Tibial artery (tissue), 4 donors: ENCODE measurements at regions not wholly inside any gene's neighbourhood (a gene's known extent, or its start where the extent isn't known, plus 50 kb on each side); places are given as distances from the start of the nearest gene placed in this dataset.

Source experiments
- DNase-seq, 2 donors: peaks; one replicate each; pipeline ENCODE4 v3.0.0-alpha.2; 2019
- H3K27ac ChIP-seq, 2 donors: fragments of 200-600 bp; sonication (generic) in 1 of 2; 1 replicate in 1 of 2; 2 replicates in 1 of 2; pipeline ENCODE4 v1.5.1; 2018 to 2019; ENCODE audit warnings: mild to moderate bottlenecking in 1 of 2
- H3K27me3 ChIP-seq, 2 donors: fragments of 200-600 bp; sonication (generic) in 1 of 2; one replicate each; pipeline versions ENCODE4 v1.5.1 to v1.6.0; 2016 to 2019
- H3K36me3 ChIP-seq, 3 donors: fragments of 200-600 bp; sonication (generic) in 2 of 3; one replicate each; pipeline ENCODE4 v1.5.1; 2016 to 2019; ENCODE audit warnings: mild to moderate bottlenecking in 2 of 3
- H3K4me1 ChIP-seq, 4 donors: fragments of 200-600 bp; sonication (generic) in 2 of 4; 1 replicate in 3 of 4; 2 replicates in 1 of 4; pipeline ENCODE4 v1.5.1; 2016 to 2019
- H3K4me3 ChIP-seq, 2 donors: fragments of 200-600 bp; sonication (generic) in 1 of 2; 1 replicate in 1 of 2; 2 replicates in 1 of 2; pipeline ENCODE4 v1.5.1; 2018 to 2019; ENCODE audit warnings: mild to moderate bottlenecking in 2 of 2
- H3K9me3 ChIP-seq, 3 donors: fragments of 200-600 bp; sonication (generic) in 1 of 3; one replicate each; pipeline ENCODE4 v1.5.1; 2016 to 2019
- intact Hi-C: fragments of 100-400 bp; cut with DNase I; formaldehyde crosslinking; loops from one replicate; pipeline ENCODE4 v1.15.0; 2023; ENCODE audit warnings: low total_unique reads
- TF ChIP-seq, protein P1 (sequence below), 2 experiments: fragments of 200-600 bp in 1 of 2; fragments of 450-650 bp in 1 of 2; IDR thresholded peaks; one replicate each; pipeline ENCODE4 v1.5.1; 2017 to 2019; ENCODE audit warnings: antibody characterized with exemption in 2 of 2, mild to moderate bottlenecking in 1 of 2, moderate library complexity in 1 of 2

DNA sequence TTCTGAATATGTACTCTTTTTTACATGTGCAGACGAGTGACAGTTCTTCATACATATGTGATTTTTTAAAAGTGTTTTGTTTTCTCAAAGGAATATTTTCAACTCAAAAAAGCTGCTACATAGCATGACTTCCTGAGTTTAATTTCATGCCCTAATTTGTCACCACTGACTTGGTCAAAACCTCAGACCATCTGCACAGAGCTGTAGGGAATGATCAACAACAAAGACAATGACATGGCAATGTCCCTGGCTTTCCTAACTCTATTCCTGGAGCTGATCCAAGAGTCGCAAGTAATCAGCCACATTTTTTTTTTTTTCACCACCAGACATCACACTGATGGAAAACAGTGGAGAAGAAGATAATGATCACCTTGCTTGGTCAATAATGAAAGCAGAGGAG is 97.7 kb downstream of the TMA16 start:
- H3K4me1 ChIP-seq, result no peaks in the 10 kb centered on the region

DNA sequence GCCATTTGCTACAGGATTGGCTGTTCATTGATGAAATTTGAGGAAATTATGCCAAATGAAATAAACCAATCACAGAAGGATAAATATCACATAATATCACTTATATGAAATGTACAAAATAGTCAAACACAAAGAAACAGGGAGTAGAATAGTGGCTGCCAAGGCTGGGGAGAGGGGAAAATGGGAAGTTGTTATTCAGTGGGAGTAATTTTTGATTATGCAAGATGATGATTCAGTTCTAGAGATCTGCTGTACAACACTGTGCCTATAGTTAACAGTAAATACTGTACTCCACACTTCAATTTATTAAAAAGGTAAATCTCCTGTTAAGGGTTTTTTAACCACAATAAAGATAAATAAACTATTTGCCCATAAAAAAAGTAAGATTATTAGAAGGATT is 101.1 kb downstream of the TMA16 start:
- H3K27me3 ChIP-seq, result no peaks in the 10 kb centered on the region
- no peaks in the 10 kb centered on the region for H3K36me3 ChIP-seq
- no peak overlapping the region for H3K4me3 ChIP-seq
- no peak for DNase-seq
- intact Hi-C loops, result no loop called here
- no peaks in the 10 kb centered on the region for H3K4me1 ChIP-seq
- H3K27ac ChIP-seq, result no peak overlapping the region
- TF ChIP-seq, protein P1, sequence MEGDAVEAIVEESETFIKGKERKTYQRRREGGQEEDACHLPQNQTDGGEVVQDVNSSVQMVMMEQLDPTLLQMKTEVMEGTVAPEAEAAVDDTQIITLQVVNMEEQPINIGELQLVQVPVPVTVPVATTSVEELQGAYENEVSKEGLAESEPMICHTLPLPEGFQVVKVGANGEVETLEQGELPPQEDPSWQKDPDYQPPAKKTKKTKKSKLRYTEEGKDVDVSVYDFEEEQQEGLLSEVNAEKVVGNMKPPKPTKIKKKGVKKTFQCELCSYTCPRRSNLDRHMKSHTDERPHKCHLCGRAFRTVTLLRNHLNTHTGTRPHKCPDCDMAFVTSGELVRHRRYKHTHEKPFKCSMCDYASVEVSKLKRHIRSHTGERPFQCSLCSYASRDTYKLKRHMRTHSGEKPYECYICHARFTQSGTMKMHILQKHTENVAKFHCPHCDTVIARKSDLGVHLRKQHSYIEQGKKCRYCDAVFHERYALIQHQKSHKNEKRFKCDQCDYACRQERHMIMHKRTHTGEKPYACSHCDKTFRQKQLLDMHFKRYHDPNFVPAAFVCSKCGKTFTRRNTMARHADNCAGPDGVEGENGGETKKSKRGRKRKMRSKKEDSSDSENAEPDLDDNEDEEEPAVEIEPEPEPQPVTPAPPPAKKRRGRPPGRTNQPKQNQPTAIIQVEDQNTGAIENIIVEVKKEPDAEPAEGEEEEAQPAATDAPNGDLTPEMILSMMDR (IDR thresholded peaks at IDR 0.05), result no peak
- no peaks in the 10 kb centered on the region for H3K9me3 ChIP-seq

More for the DNA sequence above, 97.7 kb downstream of the TMA16 start:
- TF ChIP-seq, protein P1 (IDR thresholded peaks at IDR 0.05), result no peak
- DNase-seq, result no peak
- H3K27me3 ChIP-seq, result no peaks in the 10 kb centered on the region
- no peaks in the 10 kb centered on the region for H3K36me3 ChIP-seq
- intact Hi-C loops, result no loop called here
- H3K4me3 ChIP-seq, result no peak overlapping the region
- no peak overlapping the region for H3K27ac ChIP-seq
- H3K9me3 ChIP-seq, result no peaks in the 10 kb centered on the region

DNA sequence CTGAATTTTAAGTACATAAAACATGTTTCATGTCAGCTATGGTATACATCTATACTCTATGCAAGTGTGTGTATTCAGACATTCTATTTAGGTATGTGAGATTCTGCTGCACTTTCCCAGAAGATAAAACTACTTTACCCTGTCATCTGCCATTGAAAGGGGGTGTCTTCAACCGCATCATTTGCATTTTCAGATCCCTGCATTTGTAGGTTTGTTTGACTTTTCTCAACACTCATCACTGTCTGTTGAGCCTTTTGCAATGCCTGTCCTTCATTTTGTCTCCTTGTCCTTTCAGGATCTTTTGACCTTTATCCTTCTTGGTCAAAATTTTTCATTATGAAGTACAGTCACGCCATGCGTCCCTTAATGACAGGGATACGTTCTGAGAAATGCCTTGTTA is 103.5 kb downstream of the TMA16 start:
- intact Hi-C loops, result no loop called here
- Histone ChIP-seq H3K36me3 (no peaks in the 10 kb centered on the region), H3K27me3 (no peaks in the 10 kb centered on the region), H3K9me3 (no peaks in the 10 kb centered on the region), H3K4me1 (no peaks in the 10 kb centered on the region), H3K4me3 (no peak overlapping the region), H3K27ac (no peak overlapping the region)
- no peak for DNase-seq
- TF ChIP-seq, protein P1 (IDR thresholded peaks at IDR 0.05), result no peak

DNA sequence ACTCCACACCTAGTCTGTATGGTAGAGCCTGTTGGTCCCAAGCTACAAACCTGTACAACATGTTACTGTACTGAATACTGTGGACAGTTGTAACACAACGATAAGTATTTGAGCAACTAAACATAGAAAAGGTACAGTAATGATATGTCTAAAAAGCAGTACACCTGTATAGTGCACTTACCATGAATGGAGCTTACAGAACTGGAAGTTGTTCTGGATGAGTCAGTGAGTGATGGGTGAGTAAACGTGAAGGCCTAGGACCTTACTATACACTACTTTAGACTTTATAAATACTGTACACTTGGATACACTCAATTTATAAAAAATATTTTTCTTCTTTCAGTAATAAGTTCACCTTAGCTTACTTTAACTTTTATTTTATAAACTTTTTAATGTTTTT is 104.0 kb downstream of the TMA16 start:
- H3K9me3 ChIP-seq, result no peaks in the 10 kb centered on the region
- H3K4me1 ChIP-seq, result no peaks in the 10 kb centered on the region
- no peaks in the 10 kb centered on the region for H3K36me3 ChIP-seq
- no peak for DNase-seq
- H3K4me3 ChIP-seq, result no peak overlapping the region
- no peak overlapping the region for H3K27ac ChIP-seq
- TF ChIP-seq, protein P1 (IDR thresholded peaks at IDR 0.05), result no peak
- intact Hi-C loops, result no loop called here
- no peaks in the 10 kb centered on the region for H3K27me3 ChIP-seq

DNA sequence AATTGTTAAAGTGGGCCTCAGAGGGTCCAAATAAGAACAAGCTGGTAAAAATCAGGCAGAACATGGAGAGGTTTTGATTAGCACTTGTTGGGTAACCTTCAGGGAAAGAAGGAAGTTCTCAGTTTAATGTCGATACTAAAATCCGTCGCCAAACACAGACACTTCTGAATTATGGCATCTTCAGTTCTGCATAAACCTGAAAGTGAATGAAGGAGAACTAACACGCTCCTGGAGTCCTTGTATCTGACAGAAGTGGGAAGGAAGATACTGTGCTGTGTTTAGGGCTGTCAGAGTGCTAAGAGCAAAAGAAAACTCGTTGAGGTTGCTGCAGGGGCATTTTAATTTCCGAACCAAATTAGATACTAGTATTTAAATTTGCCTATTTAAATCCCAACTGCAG is 106.2 kb downstream of the TMA16 start:
- Histone ChIP-seq H3K4me3 (no peak overlapping the region), H3K36me3 (no peaks in the 10 kb centered on the region), H3K27ac (no peak overlapping the region), H3K9me3 (no peaks in the 10 kb centered on the region), H3K27me3 (no peaks in the 10 kb centered on the region), H3K4me1 (no peaks in the 10 kb centered on the region)
- TF ChIP-seq, protein P1 (IDR thresholded peaks at IDR 0.05), result no peak
- intact Hi-C loops, result no loop called here
- no peak for DNase-seq

DNA sequence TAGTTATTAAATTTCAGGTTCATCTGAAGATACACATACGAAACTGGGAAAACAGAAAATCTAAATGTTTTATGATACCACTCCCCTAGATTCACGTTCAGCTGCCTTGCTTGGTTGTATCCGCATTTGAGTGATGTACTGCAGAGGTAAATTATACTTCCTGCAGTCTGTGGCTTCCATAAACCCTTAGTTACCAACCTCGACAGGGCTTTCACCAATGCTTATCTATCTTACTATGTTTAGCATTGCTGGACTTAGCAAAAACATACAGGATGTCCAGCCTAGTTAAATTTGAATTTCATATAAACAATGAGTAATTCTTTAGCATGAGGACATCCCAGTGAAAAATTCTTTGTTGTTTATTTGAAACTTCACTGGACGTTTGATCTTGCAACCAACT is 108.8 kb downstream of the TMA16 start:
- Histone ChIP-seq H3K27ac (no peak overlapping the region), H3K36me3 (no peaks in the 10 kb centered on the region), H3K27me3 (no peaks in the 10 kb centered on the region), H3K9me3 (no peaks in the 10 kb centered on the region), H3K4me1 (no peaks in the 10 kb centered on the region), H3K4me3 (no peak overlapping the region)
- DNase-seq, result no peak
- TF ChIP-seq, protein P1 (IDR thresholded peaks at IDR 0.05), result no peak
- intact Hi-C loops, result no loop called here
